Neutrophil (primary cell): ENCODE measurements at regions not wholly inside any gene's neighbourhood (a gene's known extent, or its start where the extent isn't known, plus 50 kb on each side); places are given as distances from the start of the nearest gene placed in this dataset.

Experiments used
- H3K27ac ChIP-seq: fragments of 200-600 bp; sonication (generic); 2 replicates; pipeline ENCODE4 v1.5.1; 2016; ENCODE audit warnings: mild to moderate bottlenecking, moderate library complexity
- H3K27me3 ChIP-seq: fragments of 200-600 bp; sonication (generic); 2 replicates; pipeline ENCODE4 v1.6.0; 2016; ENCODE audit warnings: mild to moderate bottlenecking
- H3K36me3 ChIP-seq: fragments of 200-600 bp; sonication (generic); 2 replicates; pipeline ENCODE4 v1.5.1; 2017
- H3K4me1 ChIP-seq, 2 experiments: fragments of 200-600 bp in 1 of 2; sonication (generic) in 1 of 2; 1 replicate in 1 of 2; 2 replicates in 1 of 2; pipeline versions ENCODE4 v1.5.1 to v1.6.1; 2013 to 2016; ENCODE audit warnings: low read depth in 1 of 2, low read length in 1 of 2, mild to moderate bottlenecking in 1 of 2, moderate library complexity in 1 of 2; ENCODE audit not compliant: control insufficient read depth in 1 of 2, insufficient read depth in 1 of 2
- H3K4me3 ChIP-seq, 2 experiments: fragments of 200-600 bp in 1 of 2; sonication (generic) in 1 of 2; 1 replicate in 1 of 2; 2 replicates in 1 of 2; pipeline ENCODE4 v1.5.1; 2013 to 2016; ENCODE audit warnings: low read depth in 1 of 2, low read length in 1 of 2, mild to moderate bottlenecking in 1 of 2, moderate library complexity in 1 of 2
- H3K9me3 ChIP-seq: fragments of 200-600 bp; sonication (generic); 2 replicates; pipeline ENCODE4 v1.5.1; 2016
- TF ChIP-seq, protein P1 (sequence below): fragments of 200-600 bp; sonication (generic); IDR thresholded peaks from 2 replicates; pipeline ENCODE4 v1.5.1; 2016; ENCODE audit warnings: antibody characterized with exemption

DNA sequence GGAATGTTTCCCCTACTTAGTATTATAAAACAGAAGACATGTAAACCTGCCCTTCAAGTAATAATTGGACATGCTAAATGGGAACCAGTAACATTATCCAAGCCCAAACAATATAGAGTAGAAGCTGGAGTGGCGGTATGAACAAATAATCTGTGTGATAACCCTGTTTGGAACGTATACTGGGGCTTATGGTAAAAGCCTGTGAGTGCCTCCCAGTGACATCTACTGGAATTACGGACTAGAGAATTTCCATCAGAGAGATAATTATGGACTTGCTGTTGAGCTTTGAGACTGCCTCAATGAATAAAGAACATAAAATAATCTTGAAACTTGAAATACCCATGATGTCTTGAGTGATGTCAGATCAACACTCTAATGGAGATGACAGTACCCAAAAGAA is 406.3 kb upstream of the GRIA3 start:
- no peaks in the 10 kb centered on the region for H3K36me3 ChIP-seq
- no peaks in the 10 kb centered on the region for H3K27me3 ChIP-seq
- no peaks in the 10 kb centered on the region for H3K4me1 ChIP-seq
- no peak overlapping the region for H3K27ac ChIP-seq
- no peaks in the 10 kb centered on the region for H3K9me3 ChIP-seq
- no peak overlapping the region for H3K4me3 ChIP-seq
- TF ChIP-seq, protein P1, sequence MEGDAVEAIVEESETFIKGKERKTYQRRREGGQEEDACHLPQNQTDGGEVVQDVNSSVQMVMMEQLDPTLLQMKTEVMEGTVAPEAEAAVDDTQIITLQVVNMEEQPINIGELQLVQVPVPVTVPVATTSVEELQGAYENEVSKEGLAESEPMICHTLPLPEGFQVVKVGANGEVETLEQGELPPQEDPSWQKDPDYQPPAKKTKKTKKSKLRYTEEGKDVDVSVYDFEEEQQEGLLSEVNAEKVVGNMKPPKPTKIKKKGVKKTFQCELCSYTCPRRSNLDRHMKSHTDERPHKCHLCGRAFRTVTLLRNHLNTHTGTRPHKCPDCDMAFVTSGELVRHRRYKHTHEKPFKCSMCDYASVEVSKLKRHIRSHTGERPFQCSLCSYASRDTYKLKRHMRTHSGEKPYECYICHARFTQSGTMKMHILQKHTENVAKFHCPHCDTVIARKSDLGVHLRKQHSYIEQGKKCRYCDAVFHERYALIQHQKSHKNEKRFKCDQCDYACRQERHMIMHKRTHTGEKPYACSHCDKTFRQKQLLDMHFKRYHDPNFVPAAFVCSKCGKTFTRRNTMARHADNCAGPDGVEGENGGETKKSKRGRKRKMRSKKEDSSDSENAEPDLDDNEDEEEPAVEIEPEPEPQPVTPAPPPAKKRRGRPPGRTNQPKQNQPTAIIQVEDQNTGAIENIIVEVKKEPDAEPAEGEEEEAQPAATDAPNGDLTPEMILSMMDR = no peak

DNA sequence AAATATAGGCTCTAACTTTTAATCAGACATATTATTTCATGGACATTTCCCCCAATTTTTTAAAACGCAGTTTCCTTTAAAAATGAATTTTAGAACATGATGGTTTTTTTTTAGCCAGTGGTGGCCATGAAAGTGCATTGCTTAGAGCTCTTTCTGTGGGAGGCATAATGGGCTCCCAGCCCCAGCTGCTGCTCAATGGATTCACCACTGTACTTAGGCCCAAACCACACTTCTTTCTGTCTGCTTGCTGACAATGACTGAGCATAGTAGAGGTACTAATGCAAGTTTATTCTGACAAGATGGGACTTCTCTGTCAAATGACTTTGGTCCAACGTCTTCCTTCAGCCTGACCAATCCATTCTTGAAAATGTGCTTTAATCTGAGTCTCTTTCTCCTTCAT is 400.2 kb upstream of the GRIA3 start:
- H3K27me3 ChIP-seq = no peaks in the 10 kb centered on the region
- H3K9me3 ChIP-seq = no peaks in the 10 kb centered on the region
- TF ChIP-seq, protein P1 = no peak
- H3K27ac ChIP-seq = no peak overlapping the region
- H3K4me1 ChIP-seq = no peaks in the 10 kb centered on the region
- no peaks in the 10 kb centered on the region for H3K36me3 ChIP-seq
- no peak overlapping the region for H3K4me3 ChIP-seq

DNA sequence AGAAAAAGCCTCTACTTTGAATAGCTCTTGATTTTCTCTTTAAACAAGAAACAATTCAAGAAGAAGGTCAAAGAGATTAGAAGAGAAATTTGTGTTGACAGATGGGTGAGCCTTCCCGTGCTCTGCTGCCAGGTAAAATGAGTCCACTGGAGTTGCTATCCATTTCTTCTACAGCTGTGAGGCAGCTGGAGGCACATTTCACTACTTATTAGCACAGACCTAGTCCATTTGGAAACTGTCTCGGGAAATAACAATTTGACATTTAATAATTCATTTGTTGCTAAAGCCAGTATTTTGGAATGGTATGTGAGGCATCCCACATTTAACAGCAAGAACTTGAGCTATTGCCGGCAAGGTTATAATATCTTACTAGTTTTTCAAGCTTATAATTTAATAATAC is 396.8 kb upstream of the GRIA3 start:
- Histone ChIP-seq H3K27ac (no peak overlapping the region), H3K9me3 (no peaks in the 10 kb centered on the region), H3K36me3 (no peaks in the 10 kb centered on the region), H3K27me3 (no peaks in the 10 kb centered on the region), H3K4me3 (no peak overlapping the region), H3K4me1 (no peaks in the 10 kb centered on the region)
- TF ChIP-seq, protein P1 = no peak

DNA sequence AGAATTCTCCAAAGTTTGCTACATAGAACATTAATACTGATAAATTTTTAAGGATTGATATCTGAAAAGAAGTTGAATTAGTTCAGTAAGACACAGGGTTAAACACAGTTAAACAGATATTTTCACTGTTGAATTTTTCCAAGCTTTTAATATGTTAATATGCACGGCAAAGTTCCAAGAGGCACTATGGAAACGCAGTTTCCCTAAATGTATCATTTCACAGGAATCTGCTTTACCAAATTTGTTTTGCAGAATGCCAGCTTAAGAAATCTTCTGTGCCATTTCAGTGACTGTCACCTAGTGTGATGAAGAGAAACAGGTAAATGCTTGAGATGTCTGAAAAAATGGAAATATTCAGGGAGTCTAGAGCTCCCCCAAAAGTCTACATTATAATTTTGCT is 395.9 kb upstream of the GRIA3 start:
- TF ChIP-seq, protein P1 = no peak
- no peaks in the 10 kb centered on the region for H3K36me3 ChIP-seq
- H3K4me1 ChIP-seq = no peaks in the 10 kb centered on the region
- no peak overlapping the region for H3K27ac ChIP-seq
- no peaks in the 10 kb centered on the region for H3K9me3 ChIP-seq
- H3K4me3 ChIP-seq = no peak overlapping the region
- H3K27me3 ChIP-seq = no peaks in the 10 kb centered on the region

DNA sequence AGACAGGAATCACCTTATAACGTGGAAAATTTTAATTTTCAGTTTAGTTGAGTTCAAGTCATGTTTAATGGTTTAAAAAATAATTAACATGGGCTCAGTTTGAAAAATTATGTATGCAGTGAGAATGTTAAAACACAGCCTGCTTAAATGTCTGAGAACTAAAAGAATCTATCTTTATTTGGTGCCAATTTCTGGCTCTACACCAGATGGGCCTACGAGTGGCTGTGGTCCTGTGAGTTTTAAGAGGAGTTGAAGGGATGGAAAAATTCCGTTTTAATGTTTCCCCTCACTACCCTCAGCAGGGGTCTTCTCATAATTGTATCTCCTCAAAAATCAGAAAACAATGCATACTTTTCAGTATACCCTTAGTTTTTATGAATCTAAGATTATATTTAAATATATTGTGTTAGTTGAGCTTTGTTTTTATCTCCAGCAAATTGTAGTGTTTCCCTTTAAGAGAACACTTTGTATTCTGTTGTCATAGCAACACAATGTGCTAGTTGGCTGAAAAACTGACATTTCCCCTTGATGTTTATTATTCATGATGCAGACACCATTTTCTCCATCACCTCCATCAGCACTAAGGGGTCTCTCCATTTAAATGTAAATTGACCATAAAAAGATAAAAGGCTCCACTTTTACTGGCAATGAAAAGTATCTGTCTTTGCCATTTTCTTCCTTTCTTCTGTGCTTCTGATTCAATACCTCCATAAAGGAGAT is 393.5 kb upstream of the GRIA3 start:
- Histone ChIP-seq H3K27me3 (no peaks in the 10 kb centered on the region), H3K4me1 (no peaks in the 10 kb centered on the region), H3K27ac (no peak overlapping the region), H3K9me3 (no peaks in the 10 kb centered on the region), H3K36me3 (no peaks in the 10 kb centered on the region), H3K4me3 (no peak overlapping the region)
- TF ChIP-seq, protein P1 = no peak
